ENCODE measurements at regions not wholly inside any gene's neighbourhood (a gene's known extent, or its start where the extent isn't known, plus 50 kb on each side); places are given as distances from the start of the nearest gene placed in this dataset.

GRCh38 chr1:56133522-56134472 lies 445.6 kb downstream of the PLPP3 start:
- DNase-seq (ENCODE audit: low read depth), result no peak
- TF ChIP-seq, protein P1, sequence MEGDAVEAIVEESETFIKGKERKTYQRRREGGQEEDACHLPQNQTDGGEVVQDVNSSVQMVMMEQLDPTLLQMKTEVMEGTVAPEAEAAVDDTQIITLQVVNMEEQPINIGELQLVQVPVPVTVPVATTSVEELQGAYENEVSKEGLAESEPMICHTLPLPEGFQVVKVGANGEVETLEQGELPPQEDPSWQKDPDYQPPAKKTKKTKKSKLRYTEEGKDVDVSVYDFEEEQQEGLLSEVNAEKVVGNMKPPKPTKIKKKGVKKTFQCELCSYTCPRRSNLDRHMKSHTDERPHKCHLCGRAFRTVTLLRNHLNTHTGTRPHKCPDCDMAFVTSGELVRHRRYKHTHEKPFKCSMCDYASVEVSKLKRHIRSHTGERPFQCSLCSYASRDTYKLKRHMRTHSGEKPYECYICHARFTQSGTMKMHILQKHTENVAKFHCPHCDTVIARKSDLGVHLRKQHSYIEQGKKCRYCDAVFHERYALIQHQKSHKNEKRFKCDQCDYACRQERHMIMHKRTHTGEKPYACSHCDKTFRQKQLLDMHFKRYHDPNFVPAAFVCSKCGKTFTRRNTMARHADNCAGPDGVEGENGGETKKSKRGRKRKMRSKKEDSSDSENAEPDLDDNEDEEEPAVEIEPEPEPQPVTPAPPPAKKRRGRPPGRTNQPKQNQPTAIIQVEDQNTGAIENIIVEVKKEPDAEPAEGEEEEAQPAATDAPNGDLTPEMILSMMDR (IDR thresholded peaks at IDR 0.05; ENCODE audit: insufficient read depth, low read depth, low read length), result no peak
- H3K4me3 ChIP-seq (ENCODE audit: low read depth, low read length), result no peak overlapping the region

- DNase-seq (ENCODE audit: low read depth), result no peak
- no peak overlapping the region for H3K4me3 ChIP-seq (ENCODE audit: low read depth, low read length)
- TF ChIP-seq, protein P1 (IDR thresholded peaks at IDR 0.05; ENCODE audit: insufficient read depth, low read depth, low read length), result no peak
Observed at GRCh38 chr1:56132520-56132919, 446.8 kb downstream of the PLPP3 start.

DNA sequence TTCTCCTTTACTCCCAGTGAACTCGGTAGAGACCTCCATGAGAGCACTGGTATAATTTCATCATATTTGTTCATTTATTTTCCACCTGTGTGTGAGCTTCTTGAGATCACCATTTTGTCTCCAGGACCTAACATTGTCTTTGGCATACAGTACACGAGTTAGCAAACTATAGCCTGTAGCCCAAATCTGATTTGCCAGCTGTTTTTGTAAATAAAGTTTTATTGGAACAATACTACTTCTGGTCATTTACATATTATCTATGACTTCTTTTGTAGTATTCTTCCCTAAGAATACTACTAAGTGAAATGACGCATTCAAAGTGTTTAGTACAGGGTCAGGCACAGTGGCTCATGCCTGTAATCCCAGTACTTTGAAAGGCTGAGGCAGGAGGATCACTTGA lies 449.5 kb downstream of the PLPP3 start:
- DNase-seq (ENCODE audit: low read depth), result no peak
- TF ChIP-seq, protein P1 (IDR thresholded peaks at IDR 0.05; ENCODE audit: insufficient read depth, low read depth, low read length), result no peak
- no peak overlapping the region for H3K4me3 ChIP-seq (ENCODE audit: low read depth, low read length)

DNA sequence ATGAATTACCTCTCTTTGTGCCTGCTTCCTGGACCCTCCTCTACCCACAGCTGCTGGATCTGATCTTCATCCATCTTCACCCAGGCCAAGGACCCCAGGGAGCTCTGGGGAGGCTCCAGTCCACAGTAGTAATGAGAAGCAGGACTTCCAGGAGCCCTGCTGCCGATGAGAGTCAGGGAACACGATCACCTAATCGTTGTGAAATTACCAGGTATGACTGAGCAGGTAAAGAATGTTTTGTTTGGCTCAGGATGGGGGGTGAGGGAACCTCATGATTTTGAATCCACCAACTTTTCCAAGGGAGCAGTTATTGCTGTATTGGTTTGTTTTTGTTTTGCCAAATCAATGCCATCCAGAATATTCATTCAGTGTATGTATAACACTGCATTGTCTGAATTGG lies 454.0 kb downstream of the PLPP3 start:
- H3K4me3 ChIP-seq (ENCODE audit: low read depth, low read length), result no peak overlapping the region
- no peak for DNase-seq (ENCODE audit: low read depth)
- TF ChIP-seq, protein P1 (IDR thresholded peaks at IDR 0.05; ENCODE audit: insufficient read depth, low read depth, low read length), result no peak

GRCh38 chr1:56123826-56124225 lies 455.5 kb downstream of the PLPP3 start:
- H3K4me3 ChIP-seq (ENCODE audit: low read depth, low read length), result no peak overlapping the region
- TF ChIP-seq, protein P1 (IDR thresholded peaks at IDR 0.05; ENCODE audit: insufficient read depth, low read depth, low read length), result no peak
- no peak for DNase-seq (ENCODE audit: low read depth)

GRCh38 chr1:56123421-56123820 lies 455.9 kb downstream of the PLPP3 start:
- H3K4me3 ChIP-seq (ENCODE audit: low read depth, low read length), result no peak overlapping the region
- TF ChIP-seq, protein P1 (IDR thresholded peaks at IDR 0.05; ENCODE audit: insufficient read depth, low read depth, low read length), result no peak
- peak; percentile 22 for DNase-seq (ENCODE audit: low read depth)
